Testis (tissue), 2 donors: ENCODE measurements at regions not wholly inside any gene's neighbourhood (a gene's known extent, or its start where the extent isn't known, plus 50 kb on each side); places are given as distances from the start of the nearest gene placed in this dataset.
"Not testable (repeated sequence)": the region's sequence is repeated elsewhere in the genome, so short reads cannot be mapped to it uniquely, and the experiment has no call there.

Source experiments
- DNase-seq: peaks from one replicate; pipeline ENCODE4 v3.0.0-alpha.2; 2019
- H3K27ac ChIP-seq, 2 donors: fragments of 200-600 bp; sonication (generic); one replicate each; pipeline ENCODE4 v1.5.1; 2019
- H3K27me3 ChIP-seq: fragments of 200-600 bp; sonication (generic); one replicate; pipeline ENCODE4 v1.5.1; 2019
- H3K36me3 ChIP-seq: fragments of 200-600 bp; sonication (generic); one replicate; pipeline ENCODE4 v1.5.1; 2017; ENCODE audit warnings: low read depth; ENCODE audit errors: missing control alignments
- H3K4me1 ChIP-seq: fragments of 200-600 bp; sonication (generic); one replicate; pipeline ENCODE4 v1.5.1; 2019
- H3K4me3 ChIP-seq, 2 donors: fragments of 200-600 bp; sonication (generic); one replicate each; pipeline ENCODE4 v1.5.1; 2017 to 2019
- H3K9me3 ChIP-seq: fragments of 200-600 bp; sonication (generic); one replicate; pipeline ENCODE4 v1.5.1; 2017
- POLR2A ChIP-seq: fragments of 450-650 bp; IDR thresholded peaks from one replicate; pipeline ENCODE4 v1.6.1; 2017; ENCODE audit warnings: antibody characterized with exemption, mild to moderate bottlenecking, moderate library complexity
- WGBS, 2 donors: methylation state at CpG; one replicate each; pipeline ENCODE4 v1.1.5; 2018; 5-methylcytosine and 5-hydroxymethylcytosine counted together
- intact Hi-C: fragments of 100-400 bp; cut with DNase I; formaldehyde crosslinking; loops from one replicate; pipeline ENCODE4 v1.15.1; 2023; ENCODE audit warnings: low total_unique reads
- TF ChIP-seq, protein P1 (sequence below), 3 experiments: fragments of 450-650 bp in 2 of 3; fragments of 200-600 bp in 1 of 3; sonication (generic) in 1 of 3; IDR thresholded peaks; one replicate each; pipeline ENCODE4 v1.5.1; 2016 to 2019; ENCODE audit warnings: antibody characterized with exemption in 3 of 3, mild to moderate bottlenecking in 2 of 3, moderate library complexity in 1 of 3

GRCh38 chr1:22332795-22333499, 118.7 kb upstream of the ZBTB40 start:
- H3K27ac ChIP-seq, result no peak overlapping the region
- no peak overlapping the region for H3K4me3 ChIP-seq
- TF ChIP-seq, protein P1, sequence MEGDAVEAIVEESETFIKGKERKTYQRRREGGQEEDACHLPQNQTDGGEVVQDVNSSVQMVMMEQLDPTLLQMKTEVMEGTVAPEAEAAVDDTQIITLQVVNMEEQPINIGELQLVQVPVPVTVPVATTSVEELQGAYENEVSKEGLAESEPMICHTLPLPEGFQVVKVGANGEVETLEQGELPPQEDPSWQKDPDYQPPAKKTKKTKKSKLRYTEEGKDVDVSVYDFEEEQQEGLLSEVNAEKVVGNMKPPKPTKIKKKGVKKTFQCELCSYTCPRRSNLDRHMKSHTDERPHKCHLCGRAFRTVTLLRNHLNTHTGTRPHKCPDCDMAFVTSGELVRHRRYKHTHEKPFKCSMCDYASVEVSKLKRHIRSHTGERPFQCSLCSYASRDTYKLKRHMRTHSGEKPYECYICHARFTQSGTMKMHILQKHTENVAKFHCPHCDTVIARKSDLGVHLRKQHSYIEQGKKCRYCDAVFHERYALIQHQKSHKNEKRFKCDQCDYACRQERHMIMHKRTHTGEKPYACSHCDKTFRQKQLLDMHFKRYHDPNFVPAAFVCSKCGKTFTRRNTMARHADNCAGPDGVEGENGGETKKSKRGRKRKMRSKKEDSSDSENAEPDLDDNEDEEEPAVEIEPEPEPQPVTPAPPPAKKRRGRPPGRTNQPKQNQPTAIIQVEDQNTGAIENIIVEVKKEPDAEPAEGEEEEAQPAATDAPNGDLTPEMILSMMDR (IDR thresholded peaks at IDR 0.05), result no peak
- no peak for TF ChIP-seq POLR2A
- H3K4me1 ChIP-seq, result peaks cover 12% of the 10 kb centered on the region
- no peaks in the 10 kb centered on the region for H3K9me3 ChIP-seq
- no peak for DNase-seq
- no peaks in the 10 kb centered on the region for H3K27me3 ChIP-seq
- no peaks in the 10 kb centered on the region for H3K36me3 ChIP-seq
- WGBS, 2 donors, result 79 to 80% methylated on average over 6 of the region's 6 CpGs
- intact Hi-C loops, result no loop called here

- no peaks in the 10 kb centered on the region for H3K36me3 ChIP-seq
- peaks cover 7% of the 10 kb centered on the region for H3K4me1 ChIP-seq
- DNase-seq, result no peak
- no peak overlapping the region for H3K27ac ChIP-seq
- TF ChIP-seq, protein P1 (IDR thresholded peaks at IDR 0.05), result no peak
- no peak for TF ChIP-seq POLR2A
- H3K9me3 ChIP-seq, result no peaks in the 10 kb centered on the region
- H3K27me3 ChIP-seq, result no peaks in the 10 kb centered on the region
- 96 to 98% methylated on average over 2 of the region's 2 CpGs for WGBS, 2 donors
- intact Hi-C loops, result no loop called here
- H3K4me3 ChIP-seq, result no peak overlapping the region
Measured at GRCh38 chr1:22333516-22334121, 118.0 kb upstream of the ZBTB40 start.

DNA sequence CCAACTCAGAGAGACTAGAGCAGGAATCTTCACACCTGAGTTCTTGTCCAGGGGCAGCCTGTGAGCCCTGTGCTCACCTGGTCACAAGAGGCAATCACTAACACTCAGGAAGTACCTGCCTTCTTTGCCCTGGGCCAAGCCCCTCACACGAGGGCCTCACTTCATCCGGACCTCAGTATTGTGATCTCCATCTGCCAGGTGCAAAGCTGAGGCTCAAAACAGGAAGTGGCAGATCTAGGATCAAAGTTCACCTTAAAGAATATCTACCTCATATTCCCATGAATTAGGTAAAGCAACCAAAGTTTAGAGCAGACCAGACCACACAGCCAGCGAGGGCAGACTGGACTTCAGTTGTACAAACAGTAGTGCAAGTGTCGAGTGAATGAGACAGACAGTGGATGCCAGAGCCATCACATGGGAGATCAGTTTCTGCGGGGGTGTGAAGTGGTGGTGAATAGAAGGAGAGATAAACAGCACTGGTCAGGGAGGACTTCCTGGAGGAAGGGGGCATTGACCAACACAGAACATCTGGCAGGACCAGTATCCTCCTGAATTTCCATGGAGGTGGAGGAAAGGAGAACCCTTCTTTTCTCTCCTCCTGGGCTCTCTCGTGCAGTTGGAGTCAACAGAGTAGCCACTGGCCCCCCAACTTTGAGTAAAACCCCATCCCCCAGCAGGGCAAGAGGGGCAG, 116.6 kb upstream of the ZBTB40 start:
- Histone ChIP-seq H3K4me1 (peaks cover 4% of the 10 kb centered on the region), H3K9me3 (no peaks in the 10 kb centered on the region), H3K4me3 (no peak overlapping the region), H3K36me3 (no peaks in the 10 kb centered on the region), H3K27ac (no peak overlapping the region), H3K27me3 (no peaks in the 10 kb centered on the region)
- TF ChIP-seq POLR2A, result no peak
- TF ChIP-seq, protein P1 (IDR thresholded peaks at IDR 0.05), result no peak
- intact Hi-C loops, result no loop called here
- no peak for DNase-seq
- WGBS, 2 donors, result 69 to 74% methylated on average over 6 of the region's 6 CpGs

- H3K36me3 ChIP-seq, H3K4me1 ChIP-seq, H3K27ac ChIP-seq, DNase-seq, intact Hi-C loops, H3K9me3 ChIP-seq, H3K27me3 ChIP-seq, H3K4me3 ChIP-seq: not testable (repeated sequence)
- WGBS, 2 donors, result 89 to 90% methylated on average over 2 of the region's 2 CpGs
Measured at GRCh38 chr1:22336274-22336673, 115.4 kb upstream of the ZBTB40 start.

DNA sequence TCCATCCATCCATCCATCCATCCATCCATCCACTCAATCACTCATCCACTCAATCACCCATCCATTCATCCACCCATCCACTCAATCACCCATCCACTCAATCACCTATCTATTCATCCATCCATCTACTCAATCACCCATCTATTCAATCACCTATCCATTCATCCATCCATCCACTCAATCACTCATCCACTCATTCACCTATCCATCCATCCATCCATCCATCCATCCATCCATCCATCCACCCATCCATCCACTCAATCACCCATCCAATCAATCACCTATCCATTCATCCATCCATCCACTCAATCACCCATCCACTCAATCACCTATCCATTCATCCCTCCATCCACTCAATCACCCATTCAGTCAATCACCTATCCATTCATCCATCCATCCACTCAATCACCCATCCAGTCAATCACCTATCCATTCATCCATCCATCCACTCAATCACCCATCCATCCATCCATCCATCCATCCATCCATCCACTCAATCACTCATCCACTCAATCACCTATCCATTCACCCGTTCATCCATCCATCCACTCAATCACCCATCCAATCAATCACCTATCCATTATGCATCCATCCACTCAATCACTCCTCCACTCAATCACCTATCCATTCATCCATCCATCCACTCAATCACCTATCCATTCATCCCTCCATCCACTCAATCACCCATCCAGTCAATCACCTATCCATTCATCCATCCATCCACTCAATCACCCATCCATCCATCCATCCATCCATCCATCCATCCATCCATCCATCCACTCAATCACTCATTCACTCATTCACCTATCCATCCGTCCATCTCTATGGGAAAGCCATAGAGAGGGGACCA, 114.7 kb upstream of the ZBTB40 start:
- WGBS, 2 donors, result 62 to 90% methylated on average over 2 of the region's 2 CpGs

More for the DNA sequence above, 114.7 kb upstream of the ZBTB40 start:
- H3K9me3 ChIP-seq, H3K27me3 ChIP-seq, H3K27ac ChIP-seq, H3K36me3 ChIP-seq, H3K4me3 ChIP-seq, H3K4me1 ChIP-seq, intact Hi-C loops, DNase-seq: not testable (repeated sequence)
